ENCODE measurements at regions not wholly inside any gene's neighbourhood (a gene's known extent, or its start where the extent isn't known, plus 50 kb on each side); places are given as distances from the start of the nearest gene placed in this dataset.
"Not testable (repeated sequence)": the region's sequence is repeated elsewhere in the genome, so short reads cannot be mapped to it uniquely, and the experiment has no call there.

DNA sequence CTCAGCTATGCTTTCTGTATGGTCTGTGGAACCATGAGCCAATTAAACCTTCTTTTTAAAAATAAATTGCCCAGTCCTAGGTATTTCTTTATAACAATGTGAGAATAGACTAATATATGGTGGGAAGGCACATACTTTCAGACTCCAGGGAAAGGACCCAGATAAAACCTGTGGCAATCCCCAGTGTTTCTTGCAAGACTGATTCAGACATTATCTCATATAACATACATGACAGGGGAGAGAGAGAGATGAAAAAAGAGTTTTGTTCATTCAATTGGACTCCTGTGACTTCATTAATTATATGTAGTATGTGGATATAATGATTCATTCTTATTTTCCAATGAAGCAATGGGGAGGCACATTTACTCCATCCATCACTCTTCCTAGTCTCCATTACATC is 291.4 kb upstream of the PRKX start:
- TF ChIP-seq, protein P1, sequence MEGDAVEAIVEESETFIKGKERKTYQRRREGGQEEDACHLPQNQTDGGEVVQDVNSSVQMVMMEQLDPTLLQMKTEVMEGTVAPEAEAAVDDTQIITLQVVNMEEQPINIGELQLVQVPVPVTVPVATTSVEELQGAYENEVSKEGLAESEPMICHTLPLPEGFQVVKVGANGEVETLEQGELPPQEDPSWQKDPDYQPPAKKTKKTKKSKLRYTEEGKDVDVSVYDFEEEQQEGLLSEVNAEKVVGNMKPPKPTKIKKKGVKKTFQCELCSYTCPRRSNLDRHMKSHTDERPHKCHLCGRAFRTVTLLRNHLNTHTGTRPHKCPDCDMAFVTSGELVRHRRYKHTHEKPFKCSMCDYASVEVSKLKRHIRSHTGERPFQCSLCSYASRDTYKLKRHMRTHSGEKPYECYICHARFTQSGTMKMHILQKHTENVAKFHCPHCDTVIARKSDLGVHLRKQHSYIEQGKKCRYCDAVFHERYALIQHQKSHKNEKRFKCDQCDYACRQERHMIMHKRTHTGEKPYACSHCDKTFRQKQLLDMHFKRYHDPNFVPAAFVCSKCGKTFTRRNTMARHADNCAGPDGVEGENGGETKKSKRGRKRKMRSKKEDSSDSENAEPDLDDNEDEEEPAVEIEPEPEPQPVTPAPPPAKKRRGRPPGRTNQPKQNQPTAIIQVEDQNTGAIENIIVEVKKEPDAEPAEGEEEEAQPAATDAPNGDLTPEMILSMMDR (IDR thresholded peaks at IDR 0.05; ENCODE audit: insufficient read depth, low read length, poor library complexity, severe bottlenecking), result no peak
- no peaks in the 10 kb centered on the region for H3K36me3 ChIP-seq (ENCODE audit: control insufficient read depth, insufficient read depth, low read length)
- DNase-seq (ENCODE audit: low read depth), result no peak
- H3K27me3 ChIP-seq (ENCODE audit: control insufficient read depth, insufficient read depth, low read length), result no peaks in the 10 kb centered on the region
- H3K4me3 ChIP-seq (ENCODE audit: low read depth, low read length), result no peak overlapping the region

DNA sequence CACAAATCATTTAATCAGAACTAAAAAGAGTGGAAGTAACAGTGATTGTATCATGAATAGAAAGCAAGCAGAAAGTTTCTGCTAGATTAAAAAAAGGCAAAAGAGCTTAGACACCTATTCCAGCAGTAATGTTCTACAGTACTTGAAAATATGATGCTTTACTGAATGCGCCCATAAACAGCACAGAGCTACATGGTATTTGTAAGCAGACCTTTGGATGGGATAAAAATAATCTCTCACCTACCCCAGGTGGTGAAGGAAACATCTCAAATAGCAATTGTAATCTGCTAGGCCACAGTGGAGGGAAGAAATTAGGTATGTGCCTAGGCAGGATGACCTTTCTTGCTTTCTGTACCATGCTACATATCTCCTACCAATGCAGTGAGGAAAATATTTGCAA is 280.9 kb upstream of the PRKX start:
- H3K36me3 ChIP-seq (ENCODE audit: control insufficient read depth, insufficient read depth, low read length), result no peaks in the 10 kb centered on the region
- H3K4me3 ChIP-seq (ENCODE audit: low read depth, low read length), result no peak overlapping the region
- H3K27me3 ChIP-seq (ENCODE audit: control insufficient read depth, insufficient read depth, low read length), result no peaks in the 10 kb centered on the region
- TF ChIP-seq, protein P1 (IDR thresholded peaks at IDR 0.05; ENCODE audit: insufficient read depth, low read length, poor library complexity, severe bottlenecking), result no peak
- no peak for DNase-seq (ENCODE audit: low read depth)

DNA sequence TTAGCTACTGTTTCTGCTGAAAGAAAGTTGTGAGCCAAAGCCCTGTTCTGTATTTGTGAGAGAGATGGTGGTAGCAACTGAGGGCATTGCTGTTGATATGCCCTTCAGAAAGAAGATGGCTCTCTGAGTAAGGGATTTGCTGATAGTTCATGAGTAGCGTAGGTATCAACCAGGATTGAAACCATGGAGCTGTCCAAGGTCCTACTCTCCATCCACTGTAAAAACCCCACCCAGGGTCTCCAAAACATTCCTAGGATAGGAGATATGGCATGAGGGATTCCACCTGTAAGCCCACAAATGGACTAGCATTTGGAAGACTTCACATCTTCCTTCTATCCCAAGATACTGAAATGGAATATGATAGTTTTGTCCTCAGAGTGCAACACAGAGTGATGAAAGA is 277.1 kb upstream of the PRKX start:
- no peaks in the 10 kb centered on the region for H3K27me3 ChIP-seq (ENCODE audit: control insufficient read depth, insufficient read depth, low read length)
- no peak for DNase-seq (ENCODE audit: low read depth)
- TF ChIP-seq, protein P1 (IDR thresholded peaks at IDR 0.05; ENCODE audit: insufficient read depth, low read length, poor library complexity, severe bottlenecking), result no peak
- H3K36me3 ChIP-seq (ENCODE audit: control insufficient read depth, insufficient read depth, low read length), result no peaks in the 10 kb centered on the region
- no peak overlapping the region for H3K4me3 ChIP-seq (ENCODE audit: low read depth, low read length)

DNA sequence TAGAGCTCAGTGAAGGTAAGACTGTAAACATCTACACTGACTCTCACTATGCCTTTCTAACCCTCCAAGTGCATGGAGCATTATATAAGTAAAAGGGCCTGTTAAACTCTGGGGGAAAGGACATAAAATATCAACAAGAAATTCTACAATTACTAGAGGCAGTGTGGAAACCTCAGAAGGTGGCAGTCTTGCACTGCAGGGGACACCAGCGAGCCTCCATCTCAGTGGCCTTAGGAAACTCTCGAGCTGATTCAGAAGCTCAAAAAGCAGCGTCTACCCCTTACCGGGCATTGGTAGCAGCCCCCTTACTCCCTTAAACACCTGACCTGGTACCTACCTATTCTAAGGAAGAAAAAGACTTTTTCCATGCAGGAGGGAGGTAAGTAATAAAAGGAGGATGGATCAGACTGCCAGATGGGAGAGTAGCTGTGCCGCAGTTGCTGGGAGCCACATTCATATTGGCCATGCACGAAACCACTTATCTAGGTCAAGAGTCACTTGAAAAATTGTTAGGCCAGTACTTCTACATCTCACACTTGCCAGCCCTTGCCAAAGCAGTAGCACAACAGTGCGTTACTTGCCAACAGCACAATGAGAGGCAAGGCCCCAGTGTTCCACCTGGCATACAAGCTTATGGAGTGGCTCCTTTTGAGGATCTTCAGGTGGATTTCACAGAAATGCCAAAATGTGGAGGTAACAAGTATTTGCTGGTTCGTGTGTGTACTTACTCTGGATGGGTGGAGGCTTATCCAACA is 258.8 kb upstream of the PRKX start:
- not testable (repeated sequence) for DNase-seq (ENCODE audit: low read depth); H3K27me3 ChIP-seq (ENCODE audit: control insufficient read depth, insufficient read depth, low read length); H3K4me3 ChIP-seq (ENCODE audit: low read depth, low read length)

DNA sequence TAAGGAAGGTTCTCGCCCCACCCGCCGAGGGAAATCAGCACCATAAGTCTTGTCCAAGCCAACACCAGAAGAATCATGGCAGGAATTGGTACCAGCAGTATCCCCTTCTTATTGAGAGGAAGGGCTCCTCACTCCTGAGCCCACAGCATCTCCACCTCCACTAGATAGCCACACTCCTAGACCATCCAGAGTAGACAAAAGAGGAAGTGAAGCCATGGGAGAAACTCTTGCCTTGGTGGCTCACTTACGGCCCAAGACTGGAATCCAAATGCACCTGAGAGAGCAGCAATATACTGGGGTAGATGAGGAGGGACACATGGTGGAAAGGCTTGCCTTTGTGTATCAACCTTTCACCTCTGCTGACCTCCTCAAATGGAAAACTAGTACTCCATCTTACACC is 255.3 kb upstream of the PRKX start:
- H3K36me3 ChIP-seq (ENCODE audit: control insufficient read depth, insufficient read depth, low read length), result no peaks in the 10 kb centered on the region
- no peak for DNase-seq (ENCODE audit: low read depth)
- no peaks in the 10 kb centered on the region for H3K27me3 ChIP-seq (ENCODE audit: control insufficient read depth, insufficient read depth, low read length)
- no peak overlapping the region for H3K4me3 ChIP-seq (ENCODE audit: low read depth, low read length)
- TF ChIP-seq, protein P1 (IDR thresholded peaks at IDR 0.05; ENCODE audit: insufficient read depth, low read length, poor library complexity, severe bottlenecking), result no peak

More for the DNA sequence above, 258.8 kb upstream of the PRKX start:
- not testable (repeated sequence) for H3K36me3 ChIP-seq (ENCODE audit: control insufficient read depth, insufficient read depth, low read length)

DNA sequence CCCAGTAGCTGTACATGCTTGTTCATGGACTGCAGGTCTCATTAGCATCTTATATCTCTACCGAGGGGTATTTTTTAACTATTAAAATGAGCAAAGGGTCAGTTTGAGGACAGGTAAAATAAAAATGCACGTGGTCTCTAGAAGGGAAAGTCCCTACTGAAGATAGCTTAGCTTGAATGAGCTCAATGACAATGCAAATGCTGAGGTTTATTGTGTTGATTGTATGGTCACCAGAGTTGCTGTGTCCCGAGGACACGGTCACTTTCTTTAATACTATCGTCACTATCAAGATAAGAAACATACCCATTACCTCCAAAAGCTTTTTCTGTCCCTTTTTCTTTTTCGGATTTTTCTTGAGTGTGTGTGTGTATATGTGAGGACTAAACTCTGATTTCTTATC is 250.5 kb upstream of the PRKX start:
- Histone ChIP-seq H3K27me3 (ENCODE audit: control insufficient read depth, insufficient read depth, low read length) (peaks cover 3% of the 10 kb centered on the region), H3K36me3 (ENCODE audit: control insufficient read depth, insufficient read depth, low read length) (no peaks in the 10 kb centered on the region), H3K4me3 (ENCODE audit: low read depth, low read length) (no peak overlapping the region)
- TF ChIP-seq, protein P1 (IDR thresholded peaks at IDR 0.05; ENCODE audit: insufficient read depth, low read length, poor library complexity, severe bottlenecking), result no peak
- no peak for DNase-seq (ENCODE audit: low read depth)

All from kidney epithelial cell (primary cell).